SU-DHL-6 (cell line): ENCODE measurements at regions not wholly inside any gene's neighbourhood (a gene's known extent, or its start where the extent isn't known, plus 50 kb on each side); places are given as distances from the start of the nearest gene placed in this dataset.

Experiments used
- H2AFZ ChIP-seq: fragments of 200-600 bp; sonication (generic); 2 replicates; pipeline ENCODE4 v1.6.1; 2014; ENCODE audit warnings: low read depth, mild to moderate bottlenecking, moderate library complexity, mixed read lengths, antibody characterized with exemption, low read length; ENCODE audit not compliant: severe bottlenecking
- H3F3A ChIP-seq: fragments of 200-600 bp; shearing (Covaris generic); 2 replicates; pipeline ENCODE4 v1.6.0; 2016; ENCODE audit warnings: antibody characterized with exemption, mild to moderate bottlenecking; ENCODE audit not compliant: insufficient read depth
- H3K27ac ChIP-seq: fragments of 200-600 bp; sonication (generic); 2 replicates; pipeline ENCODE4 v1.5.1; 2016; ENCODE audit warnings: low read depth, mild to moderate bottlenecking, low read length, moderate library complexity, mixed read lengths
- H3K27me3 ChIP-seq: fragments of 200-600 bp; sonication (generic), shearing (Covaris generic); 2 replicates; pipeline ENCODE4 v1.6.0; 2014; ENCODE audit warnings: mild to moderate bottlenecking, low read length
- H3K36me3 ChIP-seq: fragments of 200-600 bp; sonication (generic); 2 replicates; pipeline ENCODE4 v1.6.1; 2014; ENCODE audit warnings: mild to moderate bottlenecking, low read length, mixed read lengths
- H3K4me2 ChIP-seq: fragments of 300-600, 200-600 bp; shearing (Covaris generic), sonication (generic); 2 replicates; pipeline ENCODE4 v1.6.0; 2014; ENCODE audit warnings: low read length, low read depth, mild to moderate bottlenecking; ENCODE audit not compliant: poor library complexity, severe bottlenecking
- H3K4me3 ChIP-seq: fragments of 200-600 bp; sonication (generic); 2 replicates; pipeline ENCODE4 v1.5.1; 2014; ENCODE audit warnings: antibody characterized with exemption, low read length, mild to moderate bottlenecking, mixed read lengths; ENCODE audit not compliant: insufficient read depth, poor library complexity, severe bottlenecking
- H3K79me2 ChIP-seq: fragments of 200-600 bp; sonication (generic); 2 replicates; pipeline ENCODE4 v1.6.1; 2014; ENCODE audit warnings: mild to moderate bottlenecking, low read length, moderate library complexity; ENCODE audit not compliant: insufficient read depth
- H3K9ac ChIP-seq: fragments of 200-600 bp; sonication (generic); 2 replicates; pipeline ENCODE4 v1.7.0; 2014; ENCODE audit warnings: mild to moderate bottlenecking, low read length
- H3K9me2 ChIP-seq: fragments of 200-600 bp; sonication (generic); replicated peaks from 2 replicates; pipeline ENCODE4 v1.6.1; 2014; ENCODE audit warnings: low read length; ENCODE audit not compliant: insufficient read depth
- H3K9me3 ChIP-seq: fragments of 200-600 bp; sonication (generic); 2 replicates; pipeline ENCODE4 v1.6.1; 2014; ENCODE audit warnings: low read length, mixed read lengths; ENCODE audit not compliant: insufficient read depth
- H4K20me1 ChIP-seq: fragments of 200-600 bp; sonication (generic); 2 replicates; pipeline ENCODE4 v1.6.1; 2014; ENCODE audit warnings: low read depth, mild to moderate bottlenecking, antibody characterized with exemption, low read length, moderate library complexity, mixed read lengths
- EZH2phosphoT487 ChIP-seq: fragments of 200-600 bp; sonication (generic), shearing (Covaris generic); conservative IDR thresholded peaks from 2 replicates; pipeline ENCODE4 v1.6.1; 2018; ENCODE audit warnings: mild to moderate bottlenecking, antibody characterized with exemption, low read length, moderate library complexity, mixed read lengths
- TF ChIP-seq, protein P1 (sequence below): fragments of 200-600 bp; sonication (generic); IDR thresholded peaks from one replicate; pipeline ENCODE4 v1.5.1; 2017; ENCODE audit warnings: antibody characterized with exemption, mild to moderate bottlenecking, low read length, moderate library complexity; ENCODE audit not compliant: insufficient read depth, poor library complexity, severe bottlenecking

- Histone ChIP-seq H3F3A (no peaks in the 10 kb centered on the region), H3K79me2 (no peaks in the 10 kb centered on the region), H3K36me3 (no peaks in the 10 kb centered on the region), H3K4me3 (no peak overlapping the region), H3K9ac (no peak overlapping the region), H3K27me3 (no peaks in the 10 kb centered on the region), H3K9me2 (no peaks in the 10 kb centered on the region), H3K27ac (no peak overlapping the region), H4K20me1 (no peaks in the 10 kb centered on the region), H3K4me2 (no peak overlapping the region), H2AFZ (no peak overlapping the region), H3K9me3 (no peaks in the 10 kb centered on the region)
- no peak for TF ChIP-seq EZH2phosphoT487
- TF ChIP-seq, protein P1, sequence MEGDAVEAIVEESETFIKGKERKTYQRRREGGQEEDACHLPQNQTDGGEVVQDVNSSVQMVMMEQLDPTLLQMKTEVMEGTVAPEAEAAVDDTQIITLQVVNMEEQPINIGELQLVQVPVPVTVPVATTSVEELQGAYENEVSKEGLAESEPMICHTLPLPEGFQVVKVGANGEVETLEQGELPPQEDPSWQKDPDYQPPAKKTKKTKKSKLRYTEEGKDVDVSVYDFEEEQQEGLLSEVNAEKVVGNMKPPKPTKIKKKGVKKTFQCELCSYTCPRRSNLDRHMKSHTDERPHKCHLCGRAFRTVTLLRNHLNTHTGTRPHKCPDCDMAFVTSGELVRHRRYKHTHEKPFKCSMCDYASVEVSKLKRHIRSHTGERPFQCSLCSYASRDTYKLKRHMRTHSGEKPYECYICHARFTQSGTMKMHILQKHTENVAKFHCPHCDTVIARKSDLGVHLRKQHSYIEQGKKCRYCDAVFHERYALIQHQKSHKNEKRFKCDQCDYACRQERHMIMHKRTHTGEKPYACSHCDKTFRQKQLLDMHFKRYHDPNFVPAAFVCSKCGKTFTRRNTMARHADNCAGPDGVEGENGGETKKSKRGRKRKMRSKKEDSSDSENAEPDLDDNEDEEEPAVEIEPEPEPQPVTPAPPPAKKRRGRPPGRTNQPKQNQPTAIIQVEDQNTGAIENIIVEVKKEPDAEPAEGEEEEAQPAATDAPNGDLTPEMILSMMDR: no peak
These were observed 114.5 kb downstream of the GYPC start for GRCh38 chr2:126770466-126770865.

- H3K9me3 ChIP-seq: no peaks in the 10 kb centered on the region
- H2AFZ ChIP-seq: no peak overlapping the region
- H3K36me3 ChIP-seq: no peaks in the 10 kb centered on the region
- H3K4me3 ChIP-seq: no peak overlapping the region
- H4K20me1 ChIP-seq: no peaks in the 10 kb centered on the region
- H3K27me3 ChIP-seq: no peaks in the 10 kb centered on the region
- no peaks in the 10 kb centered on the region for H3F3A ChIP-seq
- H3K9ac ChIP-seq: no peak overlapping the region
- H3K4me2 ChIP-seq: no peak overlapping the region
- no peaks in the 10 kb centered on the region for H3K79me2 ChIP-seq
- no peaks in the 10 kb centered on the region for H3K9me2 ChIP-seq
- no peak overlapping the region for H3K27ac ChIP-seq
- TF ChIP-seq, protein P1: no peak
- TF ChIP-seq EZH2phosphoT487: no peak
These were observed 115.1 kb downstream of the GYPC start for GRCh38 chr2:126771094-126771493.

- no peaks in the 10 kb centered on the region for H3K79me2 ChIP-seq
- no peak overlapping the region for H3K4me3 ChIP-seq
- no peaks in the 10 kb centered on the region for H3F3A ChIP-seq
- no peaks in the 10 kb centered on the region for H3K9me2 ChIP-seq
- no peak overlapping the region for H3K27ac ChIP-seq
- H3K36me3 ChIP-seq: no peaks in the 10 kb centered on the region
- H2AFZ ChIP-seq: no peak overlapping the region
- TF ChIP-seq EZH2phosphoT487: no peak
- TF ChIP-seq, protein P1: no peak
- no peak overlapping the region for H3K9ac ChIP-seq
- no peak overlapping the region for H3K4me2 ChIP-seq
- no peaks in the 10 kb centered on the region for H3K27me3 ChIP-seq
- no peaks in the 10 kb centered on the region for H3K9me3 ChIP-seq
- H4K20me1 ChIP-seq: no peaks in the 10 kb centered on the region
These were observed 115.7 kb downstream of the GYPC start for GRCh38 chr2:126771501-126772195.
